Activated naive CD4-positive, alpha-beta T cell treated with anti-CD3 and anti-CD28 coated beads, Interleukin-2, amount 10 ng/mL, durations not matched to agents 7 days and 5 days (primary cell): ENCODE measurements at regions not wholly inside any gene's neighbourhood (a gene's known extent, or its start where the extent isn't known, plus 50 kb on each side); places are given as distances from the start of the nearest gene placed in this dataset.
"Not testable (repeated sequence)": the region's sequence is repeated elsewhere in the genome, so short reads cannot be mapped to it uniquely, and the experiment has no call there.

Experiments used
- CTCF ChIA-PET: fragments of 350-600 bp; sonication (Branson Sonifier 250); formaldehyde crosslinking; loops from one replicate; lab custom pipeline; 2021; ENCODE audit warnings: antibody characterized with exemption; lab: Charles Lee
- DNase-seq: peaks from one replicate; pipeline ENCODE4 v3.0.0-alpha.2; 2020
- H3K27ac Mint-ChIP-seq: one replicate; pipeline ENCODE4 v1.8.0; 2021; ENCODE audit warnings: mild to moderate bottlenecking, moderate library complexity, mixed read lengths
- H3K27me3 Mint-ChIP-seq: one replicate; pipeline ENCODE4 v1.8.0; 2021; ENCODE audit warnings: mild to moderate bottlenecking, mixed read lengths
- H3K36me3 Mint-ChIP-seq: one replicate; pipeline ENCODE4 v1.8.0; 2021; ENCODE audit warnings: mixed read lengths
- H3K4me1 Mint-ChIP-seq: one replicate; pipeline ENCODE4 v1.8.0; 2021; ENCODE audit warnings: mixed read lengths
- H3K4me3 Mint-ChIP-seq: one replicate; pipeline ENCODE4 v1.8.0; 2021; ENCODE audit warnings: mild to moderate bottlenecking, moderate library complexity, mixed read lengths
- H3K9me3 Mint-ChIP-seq: one replicate; pipeline ENCODE4 v1.8.0; 2021; ENCODE audit warnings: mixed read lengths

- Mint-ChIP-seq H3K4me3 (no peak overlapping the region), H3K27ac (no peak overlapping the region), H3K9me3 (no peaks in the 10 kb centered on the region), H3K4me1 (no peaks in the 10 kb centered on the region), H3K36me3 (no peaks in the 10 kb centered on the region), H3K27me3 (no peaks in the 10 kb centered on the region)
- DNase-seq = no peak
- CTCF ChIA-PET = no interaction called here
Measured at GRCh38 chr13:69092615-69093322, 1014.9 kb upstream of the ATXN8OS start.

GRCh38 chr13:69077267-69077666 lies 1030.4 kb upstream of the ATXN8OS start:
- no peak overlapping the region for H3K27ac Mint-ChIP-seq
- CTCF ChIA-PET = no interaction called here
- H3K9me3 Mint-ChIP-seq = peaks cover 5% of the 10 kb centered on the region

GRCh38 chr13:69069554-69070133 lies 1038.0 kb upstream of the ATXN8OS start:
- DNase-seq = no peak
- Mint-ChIP-seq H3K9me3 (peaks cover 6% of the 10 kb centered on the region), H3K36me3 (no peaks in the 10 kb centered on the region), H3K4me3 (no peak overlapping the region), H3K4me1 (no peaks in the 10 kb centered on the region), H3K27me3 (no peaks in the 10 kb centered on the region), H3K27ac (no peak overlapping the region)
- CTCF ChIA-PET = no interaction called here

More at GRCh38 chr13:69077267-69077666, 1030.4 kb upstream of the ATXN8OS start:
- no peak overlapping the region for H3K4me3 Mint-ChIP-seq
- no peaks in the 10 kb centered on the region for H3K4me1 Mint-ChIP-seq
- no peak for DNase-seq
- H3K36me3 Mint-ChIP-seq = no peaks in the 10 kb centered on the region
- H3K27me3 Mint-ChIP-seq = no peaks in the 10 kb centered on the region

DNA sequence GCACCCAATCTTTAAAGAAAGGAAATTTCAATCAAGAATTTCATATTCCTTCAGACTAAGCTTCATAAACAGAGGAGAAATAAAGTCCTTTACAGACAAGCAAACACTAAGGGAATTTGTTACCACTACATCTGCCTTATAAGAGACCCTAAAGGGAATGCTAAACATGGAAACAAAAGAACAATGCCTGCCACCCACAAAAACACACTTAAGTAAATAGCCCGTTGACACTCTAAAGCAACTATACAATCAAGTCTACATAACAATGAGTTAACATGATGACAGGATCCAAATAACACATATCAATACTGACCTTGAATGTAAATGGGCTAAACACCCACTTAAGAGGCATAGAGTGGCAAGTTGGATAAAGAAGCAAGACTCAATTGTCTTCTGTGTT lies 1056.9 kb upstream of the ATXN8OS start:
- H3K9me3 Mint-ChIP-seq = peaks cover 16% of the 10 kb centered on the region
- H3K4me3 Mint-ChIP-seq = no peak overlapping the region
- H3K27ac Mint-ChIP-seq = no peak overlapping the region
- no peaks in the 10 kb centered on the region for H3K27me3 Mint-ChIP-seq
- CTCF ChIA-PET = no interaction called here
- H3K36me3 Mint-ChIP-seq = no peaks in the 10 kb centered on the region
- no peak for DNase-seq
- no peaks in the 10 kb centered on the region for H3K4me1 Mint-ChIP-seq

GRCh38 chr13:69044629-69045028 lies 1063.0 kb upstream of the ATXN8OS start:
- H3K27ac Mint-ChIP-seq = no peak overlapping the region
- H3K36me3 Mint-ChIP-seq = no peaks in the 10 kb centered on the region
- H3K27me3 Mint-ChIP-seq = no peaks in the 10 kb centered on the region
- H3K4me1 Mint-ChIP-seq = no peaks in the 10 kb centered on the region
- CTCF ChIA-PET = no interaction called here
- H3K9me3 Mint-ChIP-seq = peaks cover 14% of the 10 kb centered on the region
- no peak overlapping the region for H3K4me3 Mint-ChIP-seq
- no peak for DNase-seq

- peaks cover 15% of the 10 kb centered on the region for H3K9me3 Mint-ChIP-seq
- CTCF ChIA-PET = no interaction called here
- H3K4me3 Mint-ChIP-seq = no peak overlapping the region
- DNase-seq = no peak
- no peaks in the 10 kb centered on the region for H3K27me3 Mint-ChIP-seq
- H3K27ac Mint-ChIP-seq = no peak overlapping the region
- no peaks in the 10 kb centered on the region for H3K4me1 Mint-ChIP-seq
- no peaks in the 10 kb centered on the region for H3K36me3 Mint-ChIP-seq
Measured at GRCh38 chr13:69040898-69041297, 1066.7 kb upstream of the ATXN8OS start.

DNA sequence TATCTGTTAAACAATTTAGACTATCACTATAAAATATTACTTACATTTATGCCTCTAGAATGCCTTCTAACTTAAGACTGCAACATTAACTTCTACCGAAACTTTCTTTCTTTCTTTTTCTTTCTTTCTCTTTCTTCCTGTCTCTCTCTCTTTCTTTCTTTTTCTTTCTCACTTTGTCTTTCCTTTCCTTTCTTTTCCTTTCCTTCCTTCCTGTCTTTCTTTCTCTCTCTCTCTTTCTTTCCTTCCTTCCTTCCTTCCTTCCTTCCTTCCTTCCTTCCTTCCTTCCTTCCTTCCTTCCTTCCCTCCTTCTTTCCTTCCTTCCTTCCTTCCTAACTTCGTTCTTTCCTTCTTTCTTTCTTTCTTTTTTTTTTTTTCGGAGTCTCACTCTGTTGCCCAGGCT lies 1071.9 kb upstream of the ATXN8OS start:
- no peak overlapping the region for H3K27ac Mint-ChIP-seq

GRCh38 chr13:69028936-69029335 lies 1078.7 kb upstream of the ATXN8OS start:
- CTCF ChIA-PET = no interaction called here
- Mint-ChIP-seq H3K4me3 (no peak overlapping the region), H3K9me3 (peaks cover 3% of the 10 kb centered on the region)

More for the DNA sequence above, 1071.9 kb upstream of the ATXN8OS start:
- no peak for DNase-seq
- H3K4me1 Mint-ChIP-seq = no peaks in the 10 kb centered on the region
- CTCF ChIA-PET = no interaction called here
- no peaks in the 10 kb centered on the region for H3K36me3 Mint-ChIP-seq
- no peak overlapping the region for H3K4me3 Mint-ChIP-seq
- H3K27me3 Mint-ChIP-seq = no peaks in the 10 kb centered on the region
- peaks cover 3% of the 10 kb centered on the region for H3K9me3 Mint-ChIP-seq

DNA sequence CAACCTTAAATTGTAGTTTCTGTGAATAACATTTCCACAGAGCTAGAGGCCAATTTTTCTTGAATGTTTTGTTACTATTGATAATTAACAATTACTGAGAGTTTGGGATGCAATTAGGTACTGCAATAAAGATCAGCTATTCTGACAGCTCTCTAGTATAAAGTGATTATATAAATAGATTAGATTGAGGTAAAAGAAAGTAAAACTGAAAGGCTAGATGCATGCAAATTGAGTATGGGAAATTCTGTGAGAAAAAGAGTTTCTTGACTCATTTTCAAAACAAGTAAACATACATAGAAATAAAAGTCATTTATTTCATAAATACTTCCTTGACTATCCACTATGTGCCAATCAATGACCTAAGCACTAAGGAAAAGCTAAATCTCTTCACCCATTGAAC lies 1087.5 kb upstream of the ATXN8OS start:
- no peaks in the 10 kb centered on the region for H3K36me3 Mint-ChIP-seq

More at GRCh38 chr13:69028936-69029335, 1078.7 kb upstream of the ATXN8OS start:
- Mint-ChIP-seq H3K27me3 (no peaks in the 10 kb centered on the region), H3K36me3 (no peaks in the 10 kb centered on the region), H3K27ac (no peak overlapping the region), H3K4me1 (no peaks in the 10 kb centered on the region)
- no peak for DNase-seq

DNA sequence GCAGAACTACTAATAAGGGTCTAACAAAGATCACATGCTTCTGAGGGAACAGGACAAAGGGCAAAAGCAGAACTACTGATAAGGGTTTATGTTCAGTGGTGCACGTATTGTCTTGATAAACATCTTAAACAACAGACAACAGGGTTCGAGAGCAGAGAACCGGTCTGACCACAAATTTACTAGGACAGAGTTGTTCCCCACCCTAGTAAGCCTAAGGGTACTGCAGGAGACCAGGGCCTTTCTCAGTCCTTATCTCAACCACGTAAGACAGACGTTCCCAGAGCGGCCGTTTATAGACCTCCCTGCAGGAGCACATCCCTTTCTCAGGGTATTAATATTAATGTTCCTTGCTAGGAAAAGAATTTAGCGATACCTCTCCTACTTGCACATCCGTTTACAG lies 1089.5 kb upstream of the ATXN8OS start:
- CTCF ChIA-PET, H3K4me3 Mint-ChIP-seq, H3K36me3 Mint-ChIP-seq, DNase-seq, H3K4me1 Mint-ChIP-seq, H3K27ac Mint-ChIP-seq, H3K27me3 Mint-ChIP-seq: not testable (repeated sequence)
- peaks cover 16% of the 10 kb centered on the region for H3K9me3 Mint-ChIP-seq

More for the DNA sequence above, 1087.5 kb upstream of the ATXN8OS start:
- H3K4me3 Mint-ChIP-seq = no peak overlapping the region
- no peaks in the 10 kb centered on the region for H3K27me3 Mint-ChIP-seq
- DNase-seq = no peak
- no peaks in the 10 kb centered on the region for H3K4me1 Mint-ChIP-seq
- H3K27ac Mint-ChIP-seq = no peak overlapping the region
- H3K9me3 Mint-ChIP-seq = peaks cover 12% of the 10 kb centered on the region
- CTCF ChIA-PET = no interaction called here

- CTCF ChIA-PET = no interaction called here
- Mint-ChIP-seq H3K9me3 (peaks cover 18% of the 10 kb centered on the region), H3K36me3 (no peaks in the 10 kb centered on the region), H3K27ac (no peak overlapping the region), H3K4me1 (no peaks in the 10 kb centered on the region), H3K27me3 (no peaks in the 10 kb centered on the region), H3K4me3 (no peak overlapping the region)
- DNase-seq = no peak
Measured at GRCh38 chr13:69010789-69011188, 1096.8 kb upstream of the ATXN8OS start.

DNA sequence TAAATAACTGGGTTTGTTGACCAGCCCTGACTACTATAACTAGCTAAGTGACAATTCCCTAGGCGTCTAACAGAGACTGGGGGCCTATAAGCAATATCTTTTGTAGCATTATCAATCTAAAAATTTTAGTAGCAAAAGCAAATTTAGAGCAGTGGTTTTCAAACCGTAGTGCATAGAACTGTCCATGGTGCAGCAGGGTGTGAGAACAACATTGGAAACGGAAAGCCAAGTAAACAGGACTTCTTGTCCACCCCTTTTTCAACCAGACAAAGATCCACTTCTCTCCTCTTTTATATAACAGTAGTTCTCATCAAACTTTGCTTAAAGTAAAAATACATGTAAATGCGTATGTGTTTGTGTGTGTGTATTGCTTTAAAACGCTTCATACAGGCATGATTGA lies 1099.1 kb upstream of the ATXN8OS start:
- no peak for DNase-seq
- peaks cover 16% of the 10 kb centered on the region for H3K9me3 Mint-ChIP-seq
- H3K27me3 Mint-ChIP-seq = no peaks in the 10 kb centered on the region
- H3K4me1 Mint-ChIP-seq = no peaks in the 10 kb centered on the region
- H3K27ac Mint-ChIP-seq = no peak overlapping the region
- no peaks in the 10 kb centered on the region for H3K36me3 Mint-ChIP-seq
- no peak overlapping the region for H3K4me3 Mint-ChIP-seq
- CTCF ChIA-PET = no interaction called here

DNA sequence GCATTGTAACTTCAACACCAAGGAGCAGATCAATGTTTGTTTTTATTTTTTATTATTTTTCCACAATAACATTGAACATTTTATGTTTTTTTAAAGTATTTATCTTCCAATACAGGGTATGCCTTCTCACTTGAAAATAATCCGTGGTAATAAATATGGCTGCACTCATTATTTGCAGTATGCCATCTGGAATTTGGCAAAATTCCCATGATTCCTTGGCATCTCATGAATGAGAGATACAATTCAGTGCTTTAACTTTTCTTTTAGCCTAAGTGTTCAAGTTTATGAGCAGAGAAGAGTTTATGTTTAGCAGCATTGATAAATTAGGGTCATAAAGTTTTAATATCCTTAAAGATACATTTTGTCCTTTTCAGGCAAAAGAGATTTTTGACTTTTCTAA lies 1109.6 kb upstream of the ATXN8OS start:
- Mint-ChIP-seq H3K36me3 (no peaks in the 10 kb centered on the region), H3K4me1 (no peaks in the 10 kb centered on the region), H3K27ac (no peak overlapping the region), H3K27me3 (no peaks in the 10 kb centered on the region), H3K9me3 (peaks cover 22% of the 10 kb centered on the region), H3K4me3 (no peak overlapping the region)
- no peak for DNase-seq
- CTCF ChIA-PET = no interaction called here

DNA sequence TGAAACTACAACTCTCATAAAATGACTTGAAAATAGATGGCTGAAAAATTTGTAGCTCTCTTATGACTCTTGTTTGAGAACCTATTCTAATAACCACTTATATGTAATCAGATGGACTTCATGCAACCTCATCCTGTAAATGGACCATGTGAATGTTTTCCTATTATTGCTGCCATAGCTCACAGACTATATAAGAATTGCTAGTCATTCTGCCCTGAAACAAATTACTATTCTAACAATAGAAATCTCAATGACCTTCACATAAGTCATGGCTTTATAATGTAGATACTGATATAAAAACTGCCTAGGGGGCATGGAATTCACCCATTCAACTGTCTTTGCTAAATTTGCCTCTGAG lies 1111.0 kb upstream of the ATXN8OS start:
- Mint-ChIP-seq H3K4me1 (no peaks in the 10 kb centered on the region), H3K36me3 (no peaks in the 10 kb centered on the region), H3K27me3 (no peaks in the 10 kb centered on the region), H3K9me3 (peaks cover 15% of the 10 kb centered on the region), H3K4me3 (no peak overlapping the region), H3K27ac (no peak overlapping the region)
- DNase-seq = no peak
- CTCF ChIA-PET = no interaction called here

GRCh38 chr13:68995972-68996667 lies 1111.5 kb upstream of the ATXN8OS start:
- H3K27ac Mint-ChIP-seq = no peak overlapping the region
- H3K4me3 Mint-ChIP-seq = no peak overlapping the region
- DNase-seq = no peak
- CTCF ChIA-PET = no interaction called here
- no peaks in the 10 kb centered on the region for H3K4me1 Mint-ChIP-seq
- no peaks in the 10 kb centered on the region for H3K36me3 Mint-ChIP-seq
- no peaks in the 10 kb centered on the region for H3K27me3 Mint-ChIP-seq
- H3K9me3 Mint-ChIP-seq = peaks cover 11% of the 10 kb centered on the region
